GM21360 (cell line): ENCODE measurements at regions not wholly inside any gene's neighbourhood (a gene's known extent, or its start where the extent isn't known, plus 50 kb on each side); places are given as distances from the start of the nearest gene placed in this dataset.

Experiments
- ATAC-seq: cut with Tn5 transposase; IDR thresholded peaks from one replicate; pipeline ENCODE4 v1.9.1; 2021; ENCODE audit warnings: mild to moderate bottlenecking, moderate library complexity; ENCODE audit not compliant: unreplicated experiment

- no peak for ATAC-seq
Measured at GRCh38 chr10:113409175-113409574, 143.7 kb upstream of the HABP2 start.

- no peak for ATAC-seq
Measured at GRCh38 chr10:113410618-113411017, 142.2 kb upstream of the HABP2 start.

- no peak for ATAC-seq
Measured at GRCh38 chr10:113411456-113411855, 141.4 kb upstream of the HABP2 start.

- ATAC-seq, result no peak
Measured at GRCh38 chr10:113412161-113412560, 140.7 kb upstream of the HABP2 start.

GRCh38 chr10:113414543-113414942 is 138.3 kb upstream of the HABP2 start:
- no peak for ATAC-seq

GRCh38 chr10:113415246-113415645 is 137.6 kb upstream of the HABP2 start:
- no peak for ATAC-seq

- no peak for ATAC-seq
Measured at GRCh38 chr10:113420057-113420732, 132.7 kb upstream of the HABP2 start.

- ATAC-seq, result no peak
Measured at GRCh38 chr10:113420733-113421675, 131.8 kb upstream of the HABP2 start.

- ATAC-seq, result no peak
Measured at GRCh38 chr10:113422371-113422770, 130.5 kb upstream of the HABP2 start.

GRCh38 chr10:113423981-113424721 is 128.7 kb upstream of the HABP2 start:
- ATAC-seq, result no peak

- no peak for ATAC-seq
Measured at GRCh38 chr10:113425008-113425407, 127.8 kb upstream of the HABP2 start.

- ATAC-seq, result no peak
Measured at GRCh38 chr10:113425541-113425951, 127.3 kb upstream of the HABP2 start.

GRCh38 chr10:113426181-113426877 is 126.5 kb upstream of the HABP2 start:
- no peak for ATAC-seq

- ATAC-seq, result no peak
Measured at GRCh38 chr10:113427236-113427735, 125.6 kb upstream of the HABP2 start.

- ATAC-seq, result no peak
Measured at GRCh38 chr10:113427811-113428558, 124.9 kb upstream of the HABP2 start.

GRCh38 chr10:113430634-113431397 is 122.0 kb upstream of the HABP2 start:
- no peak for ATAC-seq

GRCh38 chr10:113431398-113432160 is 121.3 kb upstream of the HABP2 start:
- ATAC-seq, result no peak

- no peak for ATAC-seq
Measured at GRCh38 chr10:113433711-113434110, 119.1 kb upstream of the HABP2 start.
